ENCODE measurements at regions not wholly inside any gene's neighbourhood (a gene's known extent, or its start where the extent isn't known, plus 50 kb on each side); places are given as distances from the start of the nearest gene placed in this dataset.

GRCh38 chr9:88852794-88853193 is 138.5 kb upstream of the S1PR3 start:
- H3K4me2 ChIP-seq, result no peak overlapping the region
- POLR2A ChIA-PET, result no interaction called here
- TF ChIP-seq RFX5 (IDR thresholded peaks at IDR 0.05; ENCODE audit: low read length), result no peak
- no peak for TF ChIP-seq NFIC (IDR thresholded peaks at IDR 0.05; ENCODE audit: borderline replicate concordance)
- TF ChIP-seq GABPA (IDR thresholded peaks at IDR 0.05; ENCODE audit: low read depth), result no peak
- TF ChIP-seq REST (IDR thresholded peaks at IDR 0.05; ENCODE audit: low read depth, low read length), result no peak
- TF ChIP-seq PBX3 (IDR thresholded peaks at IDR 0.05), result 0 out of 2 replicates have a peak, but pooled peaks have one; percentile 10
- TF ChIP-seq JUND (IDR thresholded peaks at IDR 0.05), result peak; percentile 47; the same call in 1 of the 2 replicates
- no peak for TF ChIP-seq CHD2 (IDR thresholded peaks at IDR 0.05; ENCODE audit: low read length, partially characterized antibody)
- no peak for TF ChIP-seq SIN3A (IDR thresholded peaks at IDR 0.05; ENCODE audit: borderline replicate concordance, low read depth, low read length)
- TF ChIP-seq SMC3 (IDR thresholded peaks at IDR 0.05; ENCODE audit: low read depth, low read length), result no peak
- no peak for TF ChIP-seq MXI1 (IDR thresholded peaks at IDR 0.05; ENCODE audit: low read depth, low read length)
- no peak for TF ChIP-seq NRF1 (IDR thresholded peaks at IDR 0.05; ENCODE audit: low read depth, low read length)
- no peak for TF ChIP-seq FOXM1 (IDR thresholded peaks at IDR 0.05; ENCODE audit: low read depth)
- TF ChIP-seq EP300 (IDR thresholded peaks at IDR 0.05; ENCODE audit: borderline replicate concordance in 1 of 2, low read depth in 1 of 2, low read length in 1 of 2), result peak in 1 of 2 experiments; percentile 11; a peak in 1 of 4 replicates
- TF ChIP-seq MAX (IDR thresholded peaks at IDR 0.05; ENCODE audit: low read depth), result no peak
- TF ChIP-seq TCF12 (IDR thresholded peaks at IDR 0.05), result peak; percentile 34; the same call in 1 of the 2 replicates
- no peak for TF ChIP-seq FOXJ3 (CRISPR knock-in tag; IDR thresholded peaks at IDR 0.05)
- no peak for TF ChIP-seq ELF1 (IDR thresholded peaks at IDR 0.05)
- TF ChIP-seq MEF2A (IDR thresholded peaks at IDR 0.05; ENCODE audit: borderline replicate concordance, low read depth), result no peak
- TF ChIP-seq USF1 (IDR thresholded peaks at IDR 0.05; ENCODE audit: borderline replicate concordance, low read depth), result no peak
- TF ChIP-seq TEAD4 (IDR thresholded peaks at IDR 0.05; ENCODE audit: borderline replicate concordance, insufficient read depth), result no peak
- TF ChIP-seq RXRA (IDR thresholded peaks at IDR 0.05; ENCODE audit: borderline replicate concordance, low read depth), result no peak
- TF ChIP-seq RAD21 (IDR thresholded peaks at IDR 0.05; ENCODE audit: low read length), result no peak
- no peak for TF ChIP-seq CTCF (IDR thresholded peaks at IDR 0.05)
- TF ChIP-seq TAF1 (IDR thresholded peaks at IDR 0.05; ENCODE audit: borderline replicate concordance, low read depth, low read length), result no peak
- TF ChIP-seq GATA2 (CRISPR knock-in tag; IDR thresholded peaks at IDR 0.05), result no peak
- TF ChIP-seq EZH2phosphoT487 (IDR thresholded peaks at IDR 0.05; ENCODE audit: borderline replicate concordance, low read depth), result no peak
- TF ChIP-seq POLR2AphosphoS5 (IDR thresholded peaks at IDR 0.05; ENCODE audit: low read depth, low read length), result no peak
- TF ChIP-seq YY1 (IDR thresholded peaks at IDR 0.05; ENCODE audit: low read depth), result no peak
- TF ChIP-seq FOSL2 (IDR thresholded peaks at IDR 0.05; ENCODE audit: borderline replicate concordance, low read depth), result peak; percentile 54

More at GRCh38 chr9:88852794-88853193, 138.5 kb upstream of the S1PR3 start:
- no peaks in the 10 kb centered on the region for H3K9me2 ChIP-seq
- H3F3A ChIP-seq (replicated peaks; ENCODE audit: insufficient read depth), result no peaks in the 10 kb centered on the region
- DNase-seq, result no peak
- H3K79me2 ChIP-seq (ENCODE audit: insufficient read depth), result no peaks in the 10 kb centered on the region
- no peak overlapping the region; a peak in 2 of 4 replicates for H3K27ac ChIP-seq (ENCODE audit: low read depth in 2 of 2, low read length in 1 of 2)
- no peak overlapping the region for H3K9ac ChIP-seq
- no peak overlapping the region for H3K4me3 ChIP-seq (ENCODE audit: low read depth in 2 of 2, low read length in 1 of 2)
- no peaks in the 10 kb centered on the region for H4K20me1 ChIP-seq (ENCODE audit: insufficient read depth)
- CTCF ChIA-PET, result no interaction called here
- no peaks in the 10 kb centered on the region; a peak in 2 of 4 replicates for H3K4me1 ChIP-seq (ENCODE audit: control insufficient read depth in 1 of 2, insufficient read depth in 2 of 2, low read depth in 1 of 2, low read length in 1 of 2)
- H3K27me3 ChIP-seq (ENCODE audit: insufficient read depth), result no peaks in the 10 kb centered on the region
- H2AFZ ChIP-seq (ENCODE audit: low read depth), result no peak overlapping the region
- no peaks in the 10 kb centered on the region for H3K9me3 ChIP-seq
- WGBS (ENCODE audit: low lambda C conversion rate), result 20% methylated on average over 1 of the region's 1 CpG
- no peaks in the 10 kb centered on the region for H3K36me3 ChIP-seq (replicated peaks in 1 of 2; ENCODE audit: control insufficient read depth in 1 of 2, insufficient read depth in 2 of 2, low read length in 1 of 2)
